Peyer's patch (tissue), 4 donors: ENCODE measurements at regions not wholly inside any gene's neighbourhood (a gene's known extent, or its start where the extent isn't known, plus 50 kb on each side); places are given as distances from the start of the nearest gene placed in this dataset.

Source experiments
- DNase-seq, 3 donors: peaks; one replicate each; pipeline ENCODE4 v3.0.0-alpha.2; 2017 to 2019
- H3K27ac ChIP-seq, 4 donors: fragments of 200-600 bp; sonication (generic); one replicate each; pipeline ENCODE4 v1.5.1; 2016 to 2019
- H3K27me3 ChIP-seq, 2 donors: fragments of 200-600 bp; sonication (generic); one replicate each; pipeline ENCODE4 v1.5.1; 2019
- H3K36me3 ChIP-seq, 3 donors: fragments of 200-600 bp; sonication (generic); one replicate each; pipeline ENCODE4 v1.5.1; 2016 to 2019
- H3K4me1 ChIP-seq, 4 donors: fragments of 200-600 bp; sonication (generic); one replicate each; pipeline ENCODE4 v1.5.1; 2016 to 2019
- H3K4me3 ChIP-seq, 4 donors: fragments of 200-600 bp; sonication (generic); 1 replicate in 3 of 4; 2 replicates in 1 of 4; pipeline ENCODE4 v1.5.1; 2016 to 2019; ENCODE audit warnings: mild to moderate bottlenecking in 1 of 4
- H3K9me3 ChIP-seq, 4 donors: fragments of 200-600 bp; sonication (generic); one replicate each; pipeline ENCODE4 v1.5.1; 2016 to 2019; ENCODE audit warnings: mild to moderate bottlenecking in 1 of 4
- CTCF ChIP-seq, 6 experiments: fragments of 450-650 bp in 4 of 6; fragments of 200-600 bp in 2 of 6; sonication (generic) in 1 of 6; IDR thresholded peaks; one replicate each; pipeline ENCODE4 v1.5.1; 2017 to 2019; ENCODE audit warnings: antibody characterized with exemption in 6 of 6, mild to moderate bottlenecking in 3 of 6, moderate library complexity in 1 of 6
- POLR2A ChIP-seq, 2 donors: fragments of 450-650 bp; IDR thresholded peaks; one replicate each; pipeline ENCODE4 v1.5.1; 2017; ENCODE audit warnings: antibody characterized with exemption in 2 of 2, mild to moderate bottlenecking in 2 of 2, moderate library complexity in 2 of 2

GRCh38 chr4:134663742-134664141 lies 462.2 kb upstream of the PABPC4L start:
- Histone ChIP-seq H3K27me3 (no peaks in the 10 kb centered on the region), H3K36me3 (no peaks in the 10 kb centered on the region), H3K4me1 (no peaks in the 10 kb centered on the region), H3K4me3 (no peak overlapping the region), H3K9me3 (no peaks in the 10 kb centered on the region), H3K27ac (no peak overlapping the region)
- no peak for DNase-seq
- TF ChIP-seq POLR2A (IDR thresholded peaks at IDR 0.05) (no peak), CTCF (IDR thresholded peaks at IDR 0.05) (no peak)

DNA sequence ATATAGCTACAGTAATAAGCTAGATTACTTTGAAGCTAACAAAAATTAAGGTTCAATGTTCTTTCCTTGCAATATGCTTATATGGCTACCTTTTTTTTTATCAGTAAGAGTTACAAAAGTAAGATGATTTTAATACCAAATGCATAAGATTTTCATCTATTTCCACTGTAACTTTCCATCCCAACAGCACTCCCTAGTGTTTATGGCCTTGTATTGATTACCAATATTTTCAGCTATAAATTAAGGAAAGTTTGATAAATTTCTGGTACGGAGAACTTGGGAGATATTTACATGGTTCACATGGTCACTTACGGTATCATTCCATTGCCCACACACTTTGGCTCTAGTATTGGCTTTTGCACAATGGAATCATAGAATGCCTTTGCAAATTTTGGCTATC lies 448.9 kb upstream of the PABPC4L start:
- Histone ChIP-seq H3K4me1 (no peaks in the 10 kb centered on the region), H3K27ac (no peak overlapping the region), H3K4me3 (no peak overlapping the region), H3K27me3 (no peaks in the 10 kb centered on the region), H3K9me3 (no peaks in the 10 kb centered on the region), H3K36me3 (no peaks in the 10 kb centered on the region)
- no peak for TF ChIP-seq POLR2A (IDR thresholded peaks at IDR 0.05)
- no peak for TF ChIP-seq CTCF (IDR thresholded peaks at IDR 0.05)
- DNase-seq, result no peak

GRCh38 chr4:134645778-134646177 lies 444.2 kb upstream of the PABPC4L start:
- H3K27me3 ChIP-seq, result no peaks in the 10 kb centered on the region
- no peaks in the 10 kb centered on the region for H3K36me3 ChIP-seq
- no peak for DNase-seq
- H3K9me3 ChIP-seq, result no peaks in the 10 kb centered on the region
- H3K27ac ChIP-seq, result no peak overlapping the region
- no peak for TF ChIP-seq CTCF (IDR thresholded peaks at IDR 0.05)
- no peak for TF ChIP-seq POLR2A (IDR thresholded peaks at IDR 0.05)
- H3K4me3 ChIP-seq, result no peak overlapping the region
- H3K4me1 ChIP-seq, result no peaks in the 10 kb centered on the region

DNA sequence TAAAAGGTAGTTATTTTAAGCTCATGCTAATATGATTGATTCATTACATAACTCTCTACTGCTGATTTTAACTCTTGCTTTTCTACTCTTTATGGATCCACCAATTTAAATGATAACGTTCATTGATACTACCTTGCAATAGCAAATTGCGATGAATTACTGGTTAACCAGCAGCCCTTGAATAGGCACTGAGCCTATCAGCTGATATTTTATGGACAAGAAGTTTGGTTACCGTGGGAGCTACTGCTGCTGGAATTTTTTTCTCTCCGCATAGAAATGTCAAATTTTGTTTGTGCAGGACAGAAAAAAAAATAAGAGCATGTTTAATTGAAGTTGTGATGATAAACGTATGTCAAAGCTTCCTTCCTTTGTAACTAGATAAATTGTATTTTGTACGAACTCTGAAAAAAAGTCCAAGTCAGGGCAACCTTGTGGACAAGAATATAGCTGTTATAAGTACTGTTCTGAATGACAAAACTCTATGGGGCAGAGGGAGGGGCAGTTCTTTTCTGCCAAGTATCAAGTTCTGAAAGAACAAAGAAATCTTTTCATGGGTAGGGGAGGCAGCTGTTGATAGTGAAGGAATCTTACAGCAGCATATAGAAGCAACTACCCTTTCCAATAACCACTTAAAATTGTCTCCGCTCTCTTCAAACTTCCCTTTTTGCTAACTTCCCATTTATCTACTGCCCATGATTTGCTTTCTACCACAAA lies 434.9 kb upstream of the PABPC4L start:
- Histone ChIP-seq H3K36me3 (no peaks in the 10 kb centered on the region), H3K27me3 (no peaks in the 10 kb centered on the region), H3K4me1 (no peaks in the 10 kb centered on the region), H3K9me3 (no peaks in the 10 kb centered on the region), H3K4me3 (no peak overlapping the region), H3K27ac (no peak overlapping the region)
- no peak for DNase-seq
- TF ChIP-seq CTCF (IDR thresholded peaks at IDR 0.05), result no peak
- no peak for TF ChIP-seq POLR2A (IDR thresholded peaks at IDR 0.05)

- no peak overlapping the region for H3K4me3 ChIP-seq
- no peaks in the 10 kb centered on the region for H3K4me1 ChIP-seq
- no peak overlapping the region for H3K27ac ChIP-seq
- no peak for TF ChIP-seq CTCF (IDR thresholded peaks at IDR 0.05)
- no peak for TF ChIP-seq POLR2A (IDR thresholded peaks at IDR 0.05)
- H3K27me3 ChIP-seq, result no peaks in the 10 kb centered on the region
- no peaks in the 10 kb centered on the region for H3K36me3 ChIP-seq
- no peak for DNase-seq
- H3K9me3 ChIP-seq, result no peaks in the 10 kb centered on the region
Measured at GRCh38 chr4:134634301-134634700, 432.7 kb upstream of the PABPC4L start.

- TF ChIP-seq POLR2A (IDR thresholded peaks at IDR 0.05), result no peak
- no peak for TF ChIP-seq CTCF (IDR thresholded peaks at IDR 0.05)
- Histone ChIP-seq H3K4me3 (no peak overlapping the region), H3K36me3 (no peaks in the 10 kb centered on the region), H3K27ac (no peak overlapping the region), H3K27me3 (no peaks in the 10 kb centered on the region), H3K9me3 (no peaks in the 10 kb centered on the region), H3K4me1 (peaks cover 0 to 5% (median 0%) of the 10 kb centered on the region in 4 donors)
- no peak for DNase-seq
Measured at GRCh38 chr4:134632056-134632455, 430.5 kb upstream of the PABPC4L start.
